ENCODE measurements at regions not wholly inside any gene's neighbourhood (a gene's known extent, or its start where the extent isn't known, plus 50 kb on each side); places are given as distances from the start of the nearest gene placed in this dataset.

- Histone ChIP-seq H4K12ac (ENCODE audit: low read depth, low read length) (no peak overlapping the region), H3K4ac (ENCODE audit: low read depth, low read length) (no peak overlapping the region), H3K23ac (ENCODE audit: low read length) (no peak overlapping the region), H3K18ac (ENCODE audit: low read length) (no peak overlapping the region), H3K9ac (ENCODE audit: low read length) (no peak overlapping the region), H2BK12ac (ENCODE audit: low read length) (no peak overlapping the region), H2BK5ac (ENCODE audit: low read depth, low read length, poor library complexity) (no peak overlapping the region), H3K9me3 (ENCODE audit: insufficient read depth, low read depth, low read length) (no peaks in the 10 kb centered on the region), H3K14ac (ENCODE audit: low read length) (no peak overlapping the region), H3K79me2 (ENCODE audit: control insufficient read depth, insufficient read depth, low read length, poor library complexity) (no peaks in the 10 kb centered on the region), H3K4me3 (ENCODE audit: low read depth, low read length) (no peak overlapping the region), H3K79me1 (ENCODE audit: low read length) (no peaks in the 10 kb centered on the region), H4K91ac (ENCODE audit: low read depth, low read length) (no peak overlapping the region), H3K4me2 (ENCODE audit: low read length) (no peak overlapping the region), H2AFZ (ENCODE audit: insufficient read depth, low read length, poor library complexity) (no peak overlapping the region), H2BK120ac (ENCODE audit: insufficient read depth, low read length, poor library complexity) (no peak overlapping the region), H2AK5ac (ENCODE audit: low read length) (no peak overlapping the region), H4K8ac (ENCODE audit: low read depth, low read length) (no peak overlapping the region), H3K27me3 (ENCODE audit: insufficient read depth, low read length) (no peaks in the 10 kb centered on the region), H3K4me1 (ENCODE audit: control insufficient read depth in 1 of 2, insufficient read depth in 2 of 2, low read length in 2 of 2) (no peaks in the 10 kb centered on the region), H3K27ac (ENCODE audit: low read depth, low read length) (no peak overlapping the region), H3K36me3 (ENCODE audit: control insufficient read depth in 1 of 2, insufficient read depth in 2 of 2, low read length in 2 of 2) (no peaks in the 10 kb centered on the region)
- no CpG with 5 or more reads among the region's 5 CpGs for WGBS (ENCODE audit: extremely low coverage, insufficient coverage, insufficient read length)
- DNase-seq: no peak
These were observed 460.1 kb upstream of the NCAM2 start for GRCh38 chr21:20538039-20538658.

DNA sequence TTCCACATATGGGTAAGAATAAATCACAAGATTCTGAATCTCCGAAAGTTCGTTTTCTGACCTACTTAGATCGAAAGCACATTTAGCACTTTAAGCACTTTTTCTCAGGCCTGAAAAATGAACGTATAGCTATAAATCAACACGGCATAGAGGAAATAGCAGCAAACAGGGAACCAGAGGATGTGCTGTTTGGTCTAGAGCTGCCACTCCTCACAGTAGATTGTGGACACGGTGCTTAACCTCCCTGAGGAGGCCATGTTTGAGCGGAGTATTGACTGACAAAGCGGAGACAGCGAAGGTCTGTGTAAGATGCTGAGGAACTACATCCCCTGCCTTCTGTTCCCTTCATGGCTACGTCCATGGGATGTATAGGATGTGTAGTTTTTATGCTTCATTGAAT lies 452.8 kb upstream of the NCAM2 start:
- Histone ChIP-seq H3K79me1 (ENCODE audit: low read length) (no peaks in the 10 kb centered on the region), H2BK12ac (ENCODE audit: low read length) (no peak overlapping the region), H3K27me3 (ENCODE audit: insufficient read depth, low read length) (no peaks in the 10 kb centered on the region), H3K9ac (ENCODE audit: low read length) (no peak overlapping the region), H3K9me3 (ENCODE audit: insufficient read depth, low read depth, low read length) (no peaks in the 10 kb centered on the region), H4K8ac (ENCODE audit: low read depth, low read length) (no peak overlapping the region), H3K18ac (ENCODE audit: low read length) (no peak overlapping the region), H3K4me2 (ENCODE audit: low read length) (no peak overlapping the region), H2BK120ac (ENCODE audit: insufficient read depth, low read length, poor library complexity) (no peak overlapping the region), H3K27ac (ENCODE audit: low read depth, low read length) (no peak overlapping the region), H4K12ac (ENCODE audit: low read depth, low read length) (no peak overlapping the region), H2BK5ac (ENCODE audit: low read depth, low read length, poor library complexity) (no peak overlapping the region), H3K4me1 (ENCODE audit: control insufficient read depth in 1 of 2, insufficient read depth in 2 of 2, low read length in 2 of 2) (no peaks in the 10 kb centered on the region), H2AFZ (ENCODE audit: insufficient read depth, low read length, poor library complexity) (no peak overlapping the region), H3K4me3 (ENCODE audit: low read depth, low read length) (no peak overlapping the region), H3K4ac (ENCODE audit: low read depth, low read length) (no peak overlapping the region), H3K36me3 (ENCODE audit: control insufficient read depth in 1 of 2, insufficient read depth in 2 of 2, low read length in 2 of 2) (no peaks in the 10 kb centered on the region), H4K91ac (ENCODE audit: low read depth, low read length) (no peak overlapping the region), H3K79me2 (ENCODE audit: control insufficient read depth, insufficient read depth, low read length, poor library complexity) (no peaks in the 10 kb centered on the region), H2AK5ac (ENCODE audit: low read length) (no peak overlapping the region), H3K23ac (ENCODE audit: low read length) (no peak overlapping the region), H3K14ac (ENCODE audit: low read length) (no peak overlapping the region)
- DNase-seq: no peak
- WGBS (ENCODE audit: extremely low coverage, insufficient coverage, insufficient read length): no CpG with 5 or more reads among the region's 10 CpGs

DNA sequence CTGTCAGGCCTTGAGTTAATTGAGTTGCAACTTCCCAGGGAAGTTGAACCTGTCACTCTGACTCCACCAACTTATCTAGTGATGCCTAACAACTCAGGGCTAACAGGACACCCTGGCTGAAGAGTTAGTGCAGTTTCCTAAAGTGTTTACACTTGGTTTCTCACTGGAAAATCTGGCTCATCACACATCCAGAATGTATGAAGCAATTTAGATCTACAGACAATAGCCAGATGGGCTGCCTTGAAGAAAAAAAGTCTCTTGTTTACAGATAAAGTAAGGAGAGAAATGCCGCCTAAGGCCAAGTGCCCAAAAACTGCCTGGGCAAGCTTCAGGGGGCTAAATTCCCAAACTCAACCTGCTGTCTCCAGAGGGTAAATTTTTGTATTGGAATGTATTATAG lies 446.3 kb upstream of the NCAM2 start:
- Histone ChIP-seq H2BK120ac (ENCODE audit: insufficient read depth, low read length, poor library complexity) (no peak overlapping the region), H3K14ac (ENCODE audit: low read length) (no peak overlapping the region), H4K91ac (ENCODE audit: low read depth, low read length) (no peak overlapping the region), H3K9me3 (ENCODE audit: insufficient read depth, low read depth, low read length) (no peaks in the 10 kb centered on the region), H3K36me3 (ENCODE audit: control insufficient read depth in 1 of 2, insufficient read depth in 2 of 2, low read length in 2 of 2) (no peaks in the 10 kb centered on the region), H3K23ac (ENCODE audit: low read length) (no peak overlapping the region), H3K79me2 (ENCODE audit: control insufficient read depth, insufficient read depth, low read length, poor library complexity) (no peaks in the 10 kb centered on the region), H2BK12ac (ENCODE audit: low read length) (no peak overlapping the region), H3K79me1 (ENCODE audit: low read length) (no peaks in the 10 kb centered on the region), H3K18ac (ENCODE audit: low read length) (no peak overlapping the region), H3K27ac (ENCODE audit: low read depth, low read length) (no peak overlapping the region), H4K12ac (ENCODE audit: low read depth, low read length) (no peak overlapping the region), H3K9ac (ENCODE audit: low read length) (no peak overlapping the region), H4K8ac (ENCODE audit: low read depth, low read length) (no peak overlapping the region), H3K4ac (ENCODE audit: low read depth, low read length) (no peak overlapping the region), H2BK5ac (ENCODE audit: low read depth, low read length, poor library complexity) (no peak overlapping the region), H3K4me1 (ENCODE audit: control insufficient read depth in 1 of 2, insufficient read depth in 2 of 2, low read length in 2 of 2) (no peaks in the 10 kb centered on the region), H2AK5ac (ENCODE audit: low read length) (no peak overlapping the region), H3K27me3 (ENCODE audit: insufficient read depth, low read length) (no peaks in the 10 kb centered on the region), H2AFZ (ENCODE audit: insufficient read depth, low read length, poor library complexity) (no peak overlapping the region), H3K4me3 (ENCODE audit: low read depth, low read length) (no peak overlapping the region), H3K4me2 (ENCODE audit: low read length) (no peak overlapping the region)
- WGBS (ENCODE audit: extremely low coverage, insufficient coverage, insufficient read length): no CpG with 5 or more reads among the region's 1 CpG
- no peak for DNase-seq

GRCh38 chr21:20554785-20555184 lies 443.4 kb upstream of the NCAM2 start:
- Histone ChIP-seq H3K14ac (ENCODE audit: low read length) (no peak overlapping the region), H4K91ac (ENCODE audit: low read depth, low read length) (no peak overlapping the region), H2AFZ (ENCODE audit: insufficient read depth, low read length, poor library complexity) (no peak overlapping the region), H3K4ac (ENCODE audit: low read depth, low read length) (no peak overlapping the region), H3K36me3 (ENCODE audit: control insufficient read depth in 1 of 2, insufficient read depth in 2 of 2, low read length in 2 of 2) (no peaks in the 10 kb centered on the region), H2AK5ac (ENCODE audit: low read length) (no peak overlapping the region), H3K79me2 (ENCODE audit: control insufficient read depth, insufficient read depth, low read length, poor library complexity) (no peaks in the 10 kb centered on the region), H3K9ac (ENCODE audit: low read length) (no peak overlapping the region), H2BK120ac (ENCODE audit: insufficient read depth, low read length, poor library complexity) (no peak overlapping the region), H2BK12ac (ENCODE audit: low read length) (no peak overlapping the region), H3K18ac (ENCODE audit: low read length) (no peak overlapping the region), H3K27me3 (ENCODE audit: insufficient read depth, low read length) (no peaks in the 10 kb centered on the region), H3K27ac (ENCODE audit: low read depth, low read length) (no peak overlapping the region), H3K79me1 (ENCODE audit: low read length) (no peaks in the 10 kb centered on the region), H3K4me1 (ENCODE audit: control insufficient read depth in 1 of 2, insufficient read depth in 2 of 2, low read length in 2 of 2) (no peaks in the 10 kb centered on the region), H3K4me2 (ENCODE audit: low read length) (no peak overlapping the region), H4K12ac (ENCODE audit: low read depth, low read length) (no peak overlapping the region), H2BK5ac (ENCODE audit: low read depth, low read length, poor library complexity) (no peak overlapping the region), H3K4me3 (ENCODE audit: low read depth, low read length) (no peak overlapping the region), H3K9me3 (ENCODE audit: insufficient read depth, low read depth, low read length) (no peaks in the 10 kb centered on the region), H4K8ac (ENCODE audit: low read depth, low read length) (no peak overlapping the region), H3K23ac (ENCODE audit: low read length) (no peak overlapping the region)
- no CpG with 5 or more reads among the region's 3 CpGs for WGBS (ENCODE audit: extremely low coverage, insufficient coverage, insufficient read length)
- no peak for DNase-seq
